CD4-positive, alpha-beta memory T cell (primary cell): ENCODE measurements at regions not wholly inside any gene's neighbourhood (a gene's known extent, or its start where the extent isn't known, plus 50 kb on each side); places are given as distances from the start of the nearest gene placed in this dataset.

Experiments used
- CTCF ChIA-PET: fragments of 350-600 bp; sonication (Branson Sonifier 250); formaldehyde crosslinking; loops from one replicate; lab custom pipeline; 2021; ENCODE audit warnings: inconsistent platforms; ENCODE audit not compliant: partially characterized antibody; lab: Charles Lee
- POLR2A ChIA-PET: fragments of 350-600 bp; sonication (Branson Sonifier 250); formaldehyde crosslinking; loops from one replicate; lab custom pipeline; 2021; ENCODE audit not compliant: partially characterized antibody; lab: Charles Lee
- DNase-seq, 5 donors: peaks; one replicate each; pipeline versions ENCODE4 v3.0.0 to v3.0.0-alpha.2; 2020 to 2022; ENCODE audit warnings: mixed read lengths in 1 of 5
- H3K27ac ChIP-seq: one replicate; pipeline ENCODE4 v1.7.0; 2013; ENCODE audit warnings: low read depth, low read length
- H3K27me3 ChIP-seq: 2 replicates; pipeline ENCODE4 v1.7.0; 2013; ENCODE audit warnings: mild to moderate bottlenecking, low read length, moderate library complexity; ENCODE audit not compliant: insufficient read depth
- H3K36me3 ChIP-seq: 2 replicates; pipeline ENCODE4 v1.7.0; 2013; ENCODE audit warnings: mild to moderate bottlenecking, low read length, moderate library complexity; ENCODE audit not compliant: insufficient read depth
- H3K4me1 ChIP-seq: 2 replicates; pipeline ENCODE4 v1.7.0; 2013; ENCODE audit warnings: mild to moderate bottlenecking, low read length, moderate library complexity; ENCODE audit not compliant: insufficient read depth
- H3K4me3 ChIP-seq, 2 donors: one replicate each; pipeline ENCODE4 v1.7.0; 2013; ENCODE audit warnings: low read length in 2 of 2, mild to moderate bottlenecking in 1 of 2
- H3K9me3 ChIP-seq, 2 donors: one replicate each; pipeline ENCODE4 v1.7.0; 2013; ENCODE audit warnings: low read length in 2 of 2, control low read depth in 1 of 2; ENCODE audit not compliant: control insufficient read depth in 1 of 2
- H3K27ac Mint-ChIP-seq, 7 donors: one replicate each; pipeline ENCODE4 v1.8.0; 2020 to 2021; ENCODE audit warnings: mixed read lengths in 7 of 7, mild to moderate bottlenecking in 6 of 7, inconsistent platforms in 3 of 7, moderate library complexity in 3 of 7
- H3K27me3 Mint-ChIP-seq, 2 donors: one replicate each; pipeline ENCODE4 v1.8.0; 2020 to 2021; ENCODE audit warnings: mixed read lengths in 2 of 2
- H3K36me3 Mint-ChIP-seq, 2 donors: one replicate each; pipeline ENCODE4 v1.8.0; 2020 to 2021; ENCODE audit warnings: mixed read lengths in 2 of 2, inconsistent platforms in 1 of 2, mild to moderate bottlenecking in 1 of 2
- H3K4me1 Mint-ChIP-seq, 4 donors: one replicate each; pipeline ENCODE4 v1.8.0; 2020 to 2021; ENCODE audit warnings: mixed read lengths in 4 of 4, mild to moderate bottlenecking in 1 of 4
- H3K4me3 Mint-ChIP-seq, 8 donors: one replicate each; pipeline ENCODE4 v1.8.0; 2020 to 2021; ENCODE audit warnings: mixed read lengths in 8 of 8, mild to moderate bottlenecking in 7 of 8, moderate library complexity in 6 of 8, inconsistent platforms in 3 of 8
- H3K9me3 Mint-ChIP-seq, 8 donors: one replicate each; pipeline ENCODE4 v1.8.0; 2020 to 2021; ENCODE audit warnings: mixed read lengths in 8 of 8, mild to moderate bottlenecking in 5 of 8, inconsistent platforms in 3 of 8, moderate library complexity in 1 of 8
- intact Hi-C: fragments of 100-400 bp; cut with micrococcal nuclease; formaldehyde crosslinking; loops from one replicate; pipeline ENCODE4 v1.15.1; 2023

GRCh38 chr11:26084313-26084712 lies 247.6 kb upstream of the ANO3 start:
- no peaks in the 10 kb centered on the region for H3K36me3 ChIP-seq
- Mint-ChIP-seq H3K27ac (no peak overlapping the region), H3K27me3 (no peaks in the 10 kb centered on the region), H3K4me1 (no peaks in the 10 kb centered on the region), H3K4me3 (no peak overlapping the region), H3K36me3 (no peaks in the 10 kb centered on the region), H3K9me3 (peaks cover 0 to 8% (median 2%) of the 10 kb centered on the region in 8 donors)
- H3K27ac ChIP-seq = no peak overlapping the region
- DNase-seq = no peak
- no peaks in the 10 kb centered on the region for H3K27me3 ChIP-seq
- no peaks in the 10 kb centered on the region for H3K4me1 ChIP-seq
- CTCF ChIA-PET = no interaction called here
- POLR2A ChIA-PET = no interaction called here
- no peaks in the 10 kb centered on the region for H3K9me3 ChIP-seq
- no peak overlapping the region for H3K4me3 ChIP-seq
- intact Hi-C loops = no loop called here

GRCh38 chr11:26086028-26086427 lies 245.9 kb upstream of the ANO3 start:
- Mint-ChIP-seq H3K9me3 (peaks cover 0 to 12% (median 4%) of the 10 kb centered on the region in 8 donors), H3K27ac (no peak overlapping the region), H3K4me3 (no peak overlapping the region), H3K27me3 (no peaks in the 10 kb centered on the region), H3K36me3 (no peaks in the 10 kb centered on the region), H3K4me1 (no peaks in the 10 kb centered on the region)
- POLR2A ChIA-PET = no interaction called here
- no peak for DNase-seq
- Histone ChIP-seq H3K36me3 (no peaks in the 10 kb centered on the region), H3K27me3 (no peaks in the 10 kb centered on the region), H3K27ac (no peak overlapping the region), H3K9me3 (no peaks in the 10 kb centered on the region), H3K4me1 (no peaks in the 10 kb centered on the region), H3K4me3 (no peak overlapping the region)
- CTCF ChIA-PET = no interaction called here
- intact Hi-C loops = no loop called here

GRCh38 chr11:26087120-26087935 lies 244.6 kb upstream of the ANO3 start:
- Mint-ChIP-seq H3K4me3 (no peak overlapping the region), H3K4me1 (no peaks in the 10 kb centered on the region), H3K9me3 (peaks cover 0 to 17% (median 2%) of the 10 kb centered on the region in 8 donors), H3K27ac (no peak overlapping the region), H3K27me3 (no peaks in the 10 kb centered on the region), H3K36me3 (no peaks in the 10 kb centered on the region)
- H3K4me3 ChIP-seq = no peak overlapping the region
- intact Hi-C loops = no loop called here
- POLR2A ChIA-PET = no interaction called here
- H3K9me3 ChIP-seq = no peaks in the 10 kb centered on the region
- no peak overlapping the region for H3K27ac ChIP-seq
- no peaks in the 10 kb centered on the region for H3K4me1 ChIP-seq
- CTCF ChIA-PET = no interaction called here
- H3K36me3 ChIP-seq = no peaks in the 10 kb centered on the region
- no peaks in the 10 kb centered on the region for H3K27me3 ChIP-seq
- no peak for DNase-seq

- intact Hi-C loops = no loop called here
- CTCF ChIA-PET = no interaction called here
- no peaks in the 10 kb centered on the region for H3K36me3 ChIP-seq
- Mint-ChIP-seq H3K36me3 (no peaks in the 10 kb centered on the region), H3K4me1 (no peaks in the 10 kb centered on the region), H3K27me3 (no peaks in the 10 kb centered on the region), H3K27ac (no peak overlapping the region), H3K9me3 (peaks cover 0 to 17% (median 3%) of the 10 kb centered on the region in 8 donors), H3K4me3 (no peak overlapping the region)
- no peaks in the 10 kb centered on the region for H3K4me1 ChIP-seq
- no peaks in the 10 kb centered on the region for H3K27me3 ChIP-seq
- no peaks in the 10 kb centered on the region for H3K9me3 ChIP-seq
- H3K4me3 ChIP-seq = no peak overlapping the region
- no peak overlapping the region for H3K27ac ChIP-seq
- DNase-seq = no peak
- POLR2A ChIA-PET = no interaction called here
These were observed 243.5 kb upstream of the ANO3 start for GRCh38 chr11:26088391-26088790.

GRCh38 chr11:26090651-26091050 lies 241.3 kb upstream of the ANO3 start:
- Histone ChIP-seq H3K27me3 (no peaks in the 10 kb centered on the region), H3K27ac (no peak overlapping the region), H3K9me3 (no peaks in the 10 kb centered on the region), H3K4me3 (no peak overlapping the region), H3K36me3 (no peaks in the 10 kb centered on the region), H3K4me1 (no peaks in the 10 kb centered on the region)
- H3K36me3 Mint-ChIP-seq = no peaks in the 10 kb centered on the region
- ChIA-PET CTCF (no interaction called here), POLR2A (no interaction called here)
- H3K27me3 Mint-ChIP-seq = no peaks in the 10 kb centered on the region
- H3K4me3 Mint-ChIP-seq = no peak overlapping the region
- peaks cover 0 to 12% (median 3%) of the 10 kb centered on the region in 8 donors for H3K9me3 Mint-ChIP-seq
- intact Hi-C loops = no loop called here
- H3K4me1 Mint-ChIP-seq = no peaks in the 10 kb centered on the region
- no peak overlapping the region for H3K27ac Mint-ChIP-seq
- DNase-seq = no peak

GRCh38 chr11:26093206-26093605 lies 238.7 kb upstream of the ANO3 start:
- ChIA-PET CTCF (interaction anchor here (1.0 kb wide), 1 partner anchor 26 kb away, joined by 3 read pairs; no protein-coding TSS in a partner anchor), POLR2A (no interaction called here)
- intact Hi-C loops = no loop called here
- H3K27me3 Mint-ChIP-seq = no peaks in the 10 kb centered on the region
- peak overlapping the region in 1 of 8 donors; percentile 29 for H3K4me3 Mint-ChIP-seq
- no peak overlapping the region for H3K27ac Mint-ChIP-seq
- Histone ChIP-seq H3K27ac (no peak overlapping the region), H3K9me3 (no peaks in the 10 kb centered on the region), H3K4me1 (no peaks in the 10 kb centered on the region), H3K27me3 (no peaks in the 10 kb centered on the region), H3K4me3 (no peak overlapping the region), H3K36me3 (no peaks in the 10 kb centered on the region)
- no peak for DNase-seq
- H3K4me1 Mint-ChIP-seq = no peaks in the 10 kb centered on the region
- H3K9me3 Mint-ChIP-seq = peaks cover 0 to 17% (median 3%) of the 10 kb centered on the region in 8 donors
- no peaks in the 10 kb centered on the region for H3K36me3 Mint-ChIP-seq

- Histone ChIP-seq H3K27me3 (no peaks in the 10 kb centered on the region), H3K27ac (no peak overlapping the region), H3K9me3 (no peaks in the 10 kb centered on the region), H3K4me1 (no peaks in the 10 kb centered on the region), H3K36me3 (no peaks in the 10 kb centered on the region), H3K4me3 (no peak overlapping the region)
- no peak for DNase-seq
- Mint-ChIP-seq H3K27me3 (no peaks in the 10 kb centered on the region), H3K36me3 (no peaks in the 10 kb centered on the region), H3K4me1 (no peaks in the 10 kb centered on the region), H3K27ac (no peak overlapping the region), H3K9me3 (peaks cover 0 to 18% (median 4%) of the 10 kb centered on the region in 8 donors), H3K4me3 (no peak overlapping the region)
- POLR2A ChIA-PET = no interaction called here
- CTCF ChIA-PET = no interaction called here
- intact Hi-C loops = no loop called here
These were observed 236.6 kb upstream of the ANO3 start for GRCh38 chr11:26095340-26095739.
